ENCODE measurements at regions not wholly inside any gene's neighbourhood (a gene's known extent, or its start where the extent isn't known, plus 50 kb on each side); places are given as distances from the start of the nearest gene placed in this dataset.
A peak's percentile ranks its signal among the peaks of the same experiment; 100 is the strongest.

GRCh38 chr11:90849312-90849711 is 626.5 kb upstream of the CHORDC1 start:
- Histone ChIP-seq H3K27me3 (ENCODE audit: low read length) (no peaks in the 10 kb centered on the region), H3K9ac (ENCODE audit: low read length) (no peak overlapping the region), H3K4me2 (ENCODE audit: low read length) (no peak overlapping the region), H3K4me1 (ENCODE audit: insufficient read depth, low read length) (peaks cover 10% of the 10 kb centered on the region), H3K9me2 (replicated peaks; ENCODE audit: low read length) (no peaks in the 10 kb centered on the region), H3K9me3 (ENCODE audit: low read length) (no peaks in the 10 kb centered on the region), H3K36me3 (ENCODE audit: low read depth, low read length) (no peaks in the 10 kb centered on the region), H4K20me1 (ENCODE audit: low read length) (no peaks in the 10 kb centered on the region), H3K4me3 (ENCODE audit: low read length) (no peak overlapping the region), H3K79me2 (ENCODE audit: low read length) (no peaks in the 10 kb centered on the region), H3K27ac (ENCODE audit: low read length) (no peak overlapping the region), H3F3A (ENCODE audit: low read length, unreplicated experiment) (no peaks in the 10 kb centered on the region), H2AFZ (ENCODE audit: low read length) (0 out of 2 replicates have a peak overlapping the region, but pooled peaks have one; percentile 20)
- intact Hi-C loops (cut with micrococcal nuclease), result no loop called here
- DNase-seq, result peak; percentile 28
- ChIA-PET CTCF (no interaction called here), POLR2A (ENCODE audit: unreplicated experiment) (no interaction called here)
- BruUV-seq (replicated peaks), result no TSS peak
- TF ChIP-seq EZH2 (IDR thresholded peaks at IDR 0.05; ENCODE audit: low read length, unreplicated experiment) (no peak), EZH2phosphoT487 (IDR thresholded peaks at IDR 0.05; ENCODE audit: borderline replicate concordance, low read length) (no peak)
- TF ChIP-seq, protein P1, sequence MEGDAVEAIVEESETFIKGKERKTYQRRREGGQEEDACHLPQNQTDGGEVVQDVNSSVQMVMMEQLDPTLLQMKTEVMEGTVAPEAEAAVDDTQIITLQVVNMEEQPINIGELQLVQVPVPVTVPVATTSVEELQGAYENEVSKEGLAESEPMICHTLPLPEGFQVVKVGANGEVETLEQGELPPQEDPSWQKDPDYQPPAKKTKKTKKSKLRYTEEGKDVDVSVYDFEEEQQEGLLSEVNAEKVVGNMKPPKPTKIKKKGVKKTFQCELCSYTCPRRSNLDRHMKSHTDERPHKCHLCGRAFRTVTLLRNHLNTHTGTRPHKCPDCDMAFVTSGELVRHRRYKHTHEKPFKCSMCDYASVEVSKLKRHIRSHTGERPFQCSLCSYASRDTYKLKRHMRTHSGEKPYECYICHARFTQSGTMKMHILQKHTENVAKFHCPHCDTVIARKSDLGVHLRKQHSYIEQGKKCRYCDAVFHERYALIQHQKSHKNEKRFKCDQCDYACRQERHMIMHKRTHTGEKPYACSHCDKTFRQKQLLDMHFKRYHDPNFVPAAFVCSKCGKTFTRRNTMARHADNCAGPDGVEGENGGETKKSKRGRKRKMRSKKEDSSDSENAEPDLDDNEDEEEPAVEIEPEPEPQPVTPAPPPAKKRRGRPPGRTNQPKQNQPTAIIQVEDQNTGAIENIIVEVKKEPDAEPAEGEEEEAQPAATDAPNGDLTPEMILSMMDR (conservative IDR thresholded peaks at IDR 0.05; ENCODE audit: low read depth, low read length), result no peak
- no peak for ATAC-seq

DNA sequence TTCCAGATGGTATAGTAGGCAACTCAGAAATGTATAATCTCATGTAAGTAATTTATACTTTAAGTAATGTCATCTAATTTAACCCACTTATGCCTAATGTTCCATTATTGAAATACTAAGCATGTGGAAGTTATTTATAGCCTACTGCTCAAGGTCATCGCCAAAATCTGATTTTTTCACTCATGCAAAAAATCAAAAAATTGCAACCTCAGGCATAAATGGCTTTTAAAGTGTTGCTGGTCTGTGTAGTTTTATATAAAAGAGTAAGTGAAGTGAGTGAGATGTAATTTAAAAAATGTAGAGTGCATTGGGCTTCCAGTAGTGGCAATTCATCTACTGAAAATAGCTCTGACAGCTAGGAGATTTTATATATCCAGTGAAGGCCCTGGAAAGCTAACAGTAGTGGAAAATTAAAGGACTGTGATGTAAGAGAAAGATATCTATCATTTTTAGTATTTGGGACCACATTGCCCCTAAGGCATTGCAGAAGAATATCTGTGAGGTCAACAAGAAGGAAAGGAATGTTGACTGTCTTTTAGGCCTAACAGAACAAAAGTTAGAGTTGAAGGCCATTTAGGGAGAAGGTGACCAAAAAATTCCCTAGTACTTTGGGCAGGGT is 624.5 kb upstream of the CHORDC1 start:
- no peaks in the 10 kb centered on the region for H4K20me1 ChIP-seq (ENCODE audit: low read length)
- H3K79me2 ChIP-seq (ENCODE audit: low read length), result no peaks in the 10 kb centered on the region
- no TSS peak for BruUV-seq (replicated peaks)
- no peak overlapping the region for H3K9ac ChIP-seq (ENCODE audit: low read length)
- H3K27me3 ChIP-seq (ENCODE audit: low read length), result no peaks in the 10 kb centered on the region
- H2AFZ ChIP-seq (ENCODE audit: low read length), result no peak overlapping the region
- no peaks in the 10 kb centered on the region for H3K9me2 ChIP-seq (replicated peaks; ENCODE audit: low read length)
- peaks cover 16% of the 10 kb centered on the region for H3K4me1 ChIP-seq (ENCODE audit: insufficient read depth, low read length)
- ATAC-seq (no peak), DNase-seq (no peak)
- no peaks in the 10 kb centered on the region for H3K9me3 ChIP-seq (ENCODE audit: low read length)
- TF ChIP-seq EZH2phosphoT487 (IDR thresholded peaks at IDR 0.05; ENCODE audit: borderline replicate concordance, low read length) (no peak), EZH2 (IDR thresholded peaks at IDR 0.05; ENCODE audit: low read length, unreplicated experiment) (no peak)
- TF ChIP-seq, protein P1 (conservative IDR thresholded peaks at IDR 0.05; ENCODE audit: low read depth, low read length), result no peak
- H3K36me3 ChIP-seq (ENCODE audit: low read depth, low read length), result no peaks in the 10 kb centered on the region
- no peak overlapping the region for H3K4me2 ChIP-seq (ENCODE audit: low read length)
- H3F3A ChIP-seq (ENCODE audit: low read length, unreplicated experiment), result no peaks in the 10 kb centered on the region
- intact Hi-C loops (cut with micrococcal nuclease), result no loop called here
- H3K4me3 ChIP-seq (ENCODE audit: low read length), result no peak overlapping the region
- ChIA-PET POLR2A (ENCODE audit: unreplicated experiment) (no interaction called here), CTCF (no interaction called here)
- no peak overlapping the region for H3K27ac ChIP-seq (ENCODE audit: low read length)

DNA sequence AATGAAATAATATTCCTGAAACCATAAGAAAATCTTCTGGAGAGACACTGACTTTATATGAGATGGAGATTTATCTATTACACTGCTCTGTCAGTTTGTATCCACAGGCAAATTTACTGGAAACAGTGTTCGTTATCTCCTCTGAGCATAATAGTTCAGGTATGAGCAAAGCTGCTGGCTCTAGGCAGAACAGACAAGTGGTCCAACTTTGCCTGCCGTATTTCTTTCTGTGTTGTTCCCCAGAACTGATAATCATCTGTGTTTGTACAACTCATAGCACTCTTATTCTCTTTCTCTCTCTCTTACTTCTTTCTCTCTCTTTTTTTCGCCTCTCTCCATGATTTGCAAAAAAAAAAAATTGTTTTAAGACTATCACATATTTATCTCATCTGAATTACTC is 623.8 kb upstream of the CHORDC1 start:
- DNase-seq, result no peak
- ChIA-PET POLR2A (ENCODE audit: unreplicated experiment) (no interaction called here), CTCF (no interaction called here)
- no peaks in the 10 kb centered on the region for H3K79me2 ChIP-seq (ENCODE audit: low read length)
- no peak for TF ChIP-seq EZH2 (IDR thresholded peaks at IDR 0.05; ENCODE audit: low read length, unreplicated experiment)
- H3K9me2 ChIP-seq (replicated peaks; ENCODE audit: low read length), result no peaks in the 10 kb centered on the region
- no peak overlapping the region for H3K4me2 ChIP-seq (ENCODE audit: low read length)
- no peaks in the 10 kb centered on the region for H3K27me3 ChIP-seq (ENCODE audit: low read length)
- BruUV-seq (replicated peaks), result no TSS peak
- H2AFZ ChIP-seq (ENCODE audit: low read length), result no peak overlapping the region
- H3K9me3 ChIP-seq (ENCODE audit: low read length), result no peaks in the 10 kb centered on the region
- no peaks in the 10 kb centered on the region for H3F3A ChIP-seq (ENCODE audit: low read length, unreplicated experiment)
- H3K4me1 ChIP-seq (ENCODE audit: insufficient read depth, low read length), result peaks cover 16% of the 10 kb centered on the region
- intact Hi-C loops (cut with micrococcal nuclease), result no loop called here
- no peak overlapping the region for H3K4me3 ChIP-seq (ENCODE audit: low read length)
- no peaks in the 10 kb centered on the region for H4K20me1 ChIP-seq (ENCODE audit: low read length)
- H3K36me3 ChIP-seq (ENCODE audit: low read depth, low read length), result no peaks in the 10 kb centered on the region
- no peak for ATAC-seq
- H3K27ac ChIP-seq (ENCODE audit: low read length), result no peak overlapping the region
- no peak overlapping the region for H3K9ac ChIP-seq (ENCODE audit: low read length)
